K562 (cell line): ENCODE measurements at regions not wholly inside any gene's neighbourhood (a gene's known extent, or its start where the extent isn't known, plus 50 kb on each side); places are given as distances from the start of the nearest gene placed in this dataset.

Experiments
- ATF7 ChIP-seq: fragments of 450-650 bp; IDR thresholded peaks from 2 replicates; pipeline ENCODE4 v1.7.1; 2014; ENCODE audit warnings: mild to moderate bottlenecking, moderate library complexity
- MAFK ChIP-seq: IDR thresholded peaks from 2 replicates; pipeline ENCODE4 v1.6.1; 2011; ENCODE audit warnings: low read length, improper control_type of control experiment
- POLR2A ChIP-seq: fragments of 450-650 bp; conservative IDR thresholded peaks from 2 replicates; pipeline ENCODE4 v1.6.1; 2016
- SAFB ChIP-seq: fragments of 200-400 bp; formaldehyde crosslinking; IDR thresholded peaks from 2 replicates; pipeline ENCODE4 v1.6.1; 2017; ENCODE audit warnings: low read depth, low read length, borderline replicate concordance
- SMC3 ChIP-seq: conservative IDR thresholded peaks from 2 replicates; pipeline ENCODE4 v1.6.1; 2011; ENCODE audit warnings: low read depth, low read length, improper control_type of control experiment; ENCODE audit not compliant: insufficient read depth
- ZNF76 ChIP-seq: fragments of 250-450 bp; sonication (Bioruptor Pico); IDR thresholded peaks from 2 replicates; pipeline ENCODE4 v1.4.0; 2020; ENCODE audit warnings: mild to moderate bottlenecking, moderate library complexity, borderline replicate concordance

DNA sequence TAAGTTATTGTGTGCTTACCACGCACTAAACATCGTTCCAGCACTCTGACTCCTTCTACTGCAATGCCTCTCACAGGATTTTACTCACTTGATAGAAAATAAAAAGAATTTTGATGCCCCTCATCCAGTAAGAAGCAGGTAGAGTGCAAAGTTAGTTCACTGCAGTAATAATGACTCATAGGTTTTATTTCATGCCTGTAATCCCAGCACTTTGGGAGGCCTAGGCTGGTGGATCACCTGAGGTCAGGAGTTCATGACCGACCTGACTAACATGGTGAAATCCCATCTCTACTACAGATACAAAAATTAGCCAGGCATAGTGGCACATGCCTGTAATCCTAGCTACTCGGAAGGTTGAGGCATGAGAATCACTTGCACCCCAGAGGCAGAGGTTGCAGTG lies 190.6 kb downstream of the RAD51AP2 start:
- TF ChIP-seq SAFB (no peak), POLR2A (no peak), ATF7 (no peak), ZNF76 (no peak), MAFK (no peak), SMC3 (no peak)
